ENCODE measurements at regions not wholly inside any gene's neighbourhood (a gene's known extent, or its start where the extent isn't known, plus 50 kb on each side); places are given as distances from the start of the nearest gene placed in this dataset.

DNA sequence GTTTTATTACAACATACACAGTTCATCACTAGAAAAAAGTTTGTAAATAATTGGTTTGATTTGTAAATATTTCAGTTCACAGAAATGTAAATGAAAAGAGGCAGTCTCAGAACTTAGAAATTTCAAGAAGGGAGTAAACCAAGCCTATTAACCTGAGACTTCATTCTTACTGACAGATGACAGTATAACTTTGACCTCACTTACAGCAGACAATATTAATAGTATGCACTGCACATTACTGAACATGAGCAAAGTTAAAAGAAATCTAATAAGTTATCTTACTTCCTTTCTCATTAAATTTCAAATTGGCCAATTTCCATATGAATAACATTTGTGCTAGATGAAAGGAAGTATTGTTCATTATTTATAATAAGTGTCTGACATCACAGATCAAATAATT is 235.8 kb downstream of the SLC6A15 start:
- DNase-seq (ENCODE audit: low spot score), result no peak

GRCh38 chr12:84661786-84662185 is 250.8 kb downstream of the SLC6A15 start:
- DNase-seq (ENCODE audit: low spot score), result no peak

DNA sequence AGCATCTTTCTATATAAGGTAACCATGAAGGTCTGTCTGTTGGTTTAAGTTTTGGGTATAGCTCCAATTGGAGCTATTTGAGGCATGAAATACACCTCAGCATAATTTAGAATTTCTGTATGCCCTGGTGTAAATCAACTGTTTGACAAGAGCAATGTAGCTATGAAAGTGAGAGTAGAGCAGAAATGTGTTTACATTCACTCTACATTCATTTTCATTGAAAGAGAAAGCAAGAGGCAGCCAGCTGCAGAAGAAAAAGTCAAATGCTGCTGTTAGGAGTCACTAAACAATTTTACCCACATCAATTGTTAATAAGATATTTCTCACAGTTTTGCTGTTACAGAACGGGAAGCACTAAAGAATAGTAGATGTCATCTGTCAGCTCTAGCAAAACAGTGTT is 252.5 kb downstream of the SLC6A15 start:
- DNase-seq (ENCODE audit: low spot score), result no peak

DNA sequence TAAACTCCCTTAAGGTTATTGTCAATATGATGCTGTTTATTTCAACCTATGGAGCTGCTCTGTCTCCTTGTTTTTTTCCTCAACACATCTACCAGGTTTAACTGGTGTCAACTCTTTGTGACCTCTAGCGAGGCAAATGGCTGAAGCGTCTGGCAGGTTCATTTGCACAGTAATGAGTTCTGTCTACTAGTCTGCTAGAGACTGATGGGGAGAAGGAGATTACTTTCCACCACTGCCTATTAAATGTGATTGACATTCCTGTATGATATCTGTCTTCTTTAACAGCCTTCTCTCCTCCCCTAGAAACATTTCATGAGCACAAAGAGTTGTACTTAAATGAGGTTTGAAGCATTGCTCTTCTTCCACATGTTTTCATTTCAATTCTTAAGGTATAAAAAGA is 253.7 kb downstream of the SLC6A15 start:
- no peak for DNase-seq (ENCODE audit: low spot score)

GRCh38 chr12:84656705-84657104 is 255.9 kb downstream of the SLC6A15 start:
- no peak for DNase-seq (ENCODE audit: low spot score)

GRCh38 chr12:84653482-84653881 is 259.1 kb downstream of the SLC6A15 start:
- DNase-seq (ENCODE audit: low spot score), result no peak

DNA sequence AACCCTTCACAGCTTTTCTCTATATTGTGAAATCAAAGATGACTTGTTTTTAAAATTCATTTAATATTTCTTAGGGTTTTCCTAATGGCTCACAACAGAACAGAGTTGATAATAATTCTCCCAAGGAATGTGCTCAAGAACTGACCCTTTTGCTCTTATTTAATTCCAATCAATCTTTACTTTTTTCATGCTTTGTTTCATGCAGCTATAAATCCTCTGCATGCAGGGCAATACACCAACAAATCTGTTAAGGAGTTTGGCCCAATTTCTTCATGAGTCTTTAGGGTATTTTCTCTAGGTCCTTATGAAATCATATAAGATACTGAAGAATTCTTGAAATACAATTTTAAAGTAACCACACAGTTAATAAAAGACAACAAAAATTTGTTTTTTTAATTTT is 264.2 kb downstream of the SLC6A15 start:
- DNase-seq (ENCODE audit: low spot score), result no peak

GRCh38 chr12:84644908-84645307 is 267.7 kb downstream of the SLC6A15 start:
- DNase-seq (ENCODE audit: low spot score), result no peak

DNA sequence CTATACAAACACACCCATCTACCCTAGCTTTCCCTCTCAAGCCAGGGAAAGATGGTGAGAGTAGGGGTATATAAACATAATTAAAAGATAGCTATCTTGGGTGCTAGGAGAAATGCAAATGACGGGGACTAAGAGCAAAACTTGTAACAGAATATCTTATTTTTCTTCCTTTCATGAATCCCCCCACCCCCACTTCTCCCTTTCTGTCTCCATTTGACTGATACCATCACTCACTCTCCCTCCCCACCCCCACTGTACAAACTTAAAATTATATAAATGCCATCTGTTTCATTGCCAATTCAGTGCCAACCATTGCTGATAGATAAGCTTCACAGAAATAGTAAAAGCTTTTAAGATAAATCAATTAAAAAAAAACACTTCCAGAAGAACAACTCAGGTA is 268.6 kb downstream of the SLC6A15 start:
- DNase-seq (ENCODE audit: low spot score), result no peak

DNA sequence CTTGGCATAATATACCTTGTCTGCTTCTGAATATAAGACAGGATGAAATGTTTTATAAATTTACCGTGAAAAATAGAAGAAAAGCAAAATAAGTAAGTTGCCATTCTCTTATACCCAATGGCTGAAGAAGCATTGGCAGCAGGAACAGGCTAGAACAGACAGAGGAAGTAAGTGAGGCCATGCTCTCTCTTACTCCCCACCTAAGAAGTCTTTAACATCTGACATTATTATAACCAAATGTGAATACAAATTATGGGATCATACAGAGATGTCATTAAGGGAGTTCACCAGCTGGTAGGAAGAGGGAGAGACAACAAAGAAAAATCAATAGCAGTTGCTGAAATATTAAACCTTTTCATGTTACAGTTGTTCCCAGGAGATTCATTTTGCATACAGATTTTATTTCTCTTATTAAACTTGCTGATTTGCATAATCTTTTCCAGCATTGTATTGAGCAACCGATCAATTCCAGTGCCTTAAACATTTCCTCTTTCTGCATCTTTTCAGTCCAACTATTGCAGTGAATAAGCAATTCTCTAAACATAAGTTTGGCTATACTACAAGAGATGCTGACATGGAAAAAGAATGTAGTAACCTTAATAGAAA is 270.6 kb downstream of the SLC6A15 start:
- DNase-seq (ENCODE audit: low spot score), result no peak

DNA sequence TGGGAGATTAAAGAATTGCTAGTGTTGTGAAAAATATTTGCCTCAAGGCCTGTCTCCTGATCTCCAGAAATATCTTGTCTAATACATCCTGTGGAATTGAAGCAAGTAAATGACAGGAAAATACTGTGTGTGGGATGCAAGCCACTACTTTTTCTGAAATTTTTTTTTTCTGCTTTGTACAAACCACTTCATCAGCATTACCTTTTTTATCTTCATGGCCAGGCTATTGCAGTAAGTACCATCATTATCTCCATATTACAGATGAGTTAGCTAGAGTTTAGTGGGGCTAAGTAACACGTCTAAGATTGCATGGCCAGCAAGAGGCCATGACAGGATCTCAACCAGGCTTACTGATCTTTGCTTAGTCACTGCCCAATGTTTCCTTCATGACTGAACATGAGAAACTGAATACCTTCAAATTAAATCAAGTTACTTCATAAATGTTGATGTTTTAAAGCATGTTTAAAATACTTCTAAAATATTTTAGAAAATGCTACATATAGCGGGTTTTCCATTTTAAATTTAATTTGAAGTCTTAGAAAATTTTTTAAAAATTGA is 273.7 kb downstream of the SLC6A15 start:
- DNase-seq (ENCODE audit: low spot score), result no peak

DNA sequence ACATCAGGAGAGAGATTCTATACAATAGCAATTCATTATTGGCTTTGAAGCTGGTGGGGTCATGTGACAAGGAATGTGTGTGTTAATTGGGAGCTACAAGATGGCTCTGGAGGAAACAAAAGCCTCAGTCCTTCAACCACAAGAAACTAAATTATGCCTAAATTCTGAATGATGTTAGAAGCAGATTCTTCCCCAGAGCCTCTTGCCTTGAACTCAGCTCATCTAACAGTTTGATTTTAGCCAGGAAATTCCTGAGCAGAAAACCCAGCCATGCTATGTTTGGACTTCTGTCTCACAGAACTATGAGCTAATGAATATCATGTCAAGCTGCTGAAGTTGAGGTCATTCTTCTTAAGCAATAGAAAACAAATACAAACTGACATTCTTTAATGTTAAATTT is 274.7 kb downstream of the SLC6A15 start:
- no peak for DNase-seq (ENCODE audit: low spot score)

GRCh38 chr12:84636801-84637290 is 275.8 kb downstream of the SLC6A15 start:
- no peak for DNase-seq (ENCODE audit: low spot score)

DNA sequence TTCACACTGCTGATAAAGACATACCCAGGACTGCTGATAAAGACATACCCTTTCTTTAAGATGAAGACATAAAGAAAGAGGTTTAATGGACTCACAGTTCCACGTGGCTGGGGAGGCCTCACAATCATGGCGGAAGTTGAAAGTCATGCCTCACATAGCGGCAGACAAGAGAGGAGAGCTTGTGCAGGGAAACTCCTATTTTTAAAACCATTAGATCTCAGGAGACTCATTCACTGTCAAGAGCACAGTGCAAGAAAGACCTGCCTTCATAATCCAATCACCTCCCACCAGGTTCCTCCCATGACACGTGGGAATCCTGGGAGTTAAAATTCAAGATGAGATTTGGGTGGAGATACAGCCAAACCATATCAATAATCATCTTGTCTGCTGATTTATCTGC is 278.1 kb downstream of the SLC6A15 start:
- no peak for DNase-seq (ENCODE audit: low spot score)

GRCh38 chr12:84632556-84632955 is 280.0 kb downstream of the SLC6A15 start:
- DNase-seq (ENCODE audit: low spot score), result no peak

DNA sequence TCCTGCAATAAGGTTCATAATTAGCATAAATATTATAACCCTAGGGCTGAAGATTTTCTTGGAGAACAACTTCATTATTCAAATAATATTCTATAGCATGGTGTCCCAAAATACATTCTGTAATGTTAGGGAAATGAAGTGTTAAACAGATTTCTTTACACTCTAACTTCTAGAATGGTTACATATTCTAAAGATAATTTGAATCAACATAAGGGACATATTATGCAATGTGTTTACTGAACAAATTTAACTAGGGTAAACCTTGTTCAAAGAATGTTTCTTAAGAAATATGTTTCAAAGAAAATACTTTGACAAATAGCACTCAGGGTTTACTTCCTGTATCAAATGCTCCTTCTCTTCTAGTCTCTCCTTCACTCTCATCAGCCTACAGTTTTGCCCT is 281.6 kb downstream of the SLC6A15 start:
- DNase-seq (ENCODE audit: low spot score), result no peak

DNA sequence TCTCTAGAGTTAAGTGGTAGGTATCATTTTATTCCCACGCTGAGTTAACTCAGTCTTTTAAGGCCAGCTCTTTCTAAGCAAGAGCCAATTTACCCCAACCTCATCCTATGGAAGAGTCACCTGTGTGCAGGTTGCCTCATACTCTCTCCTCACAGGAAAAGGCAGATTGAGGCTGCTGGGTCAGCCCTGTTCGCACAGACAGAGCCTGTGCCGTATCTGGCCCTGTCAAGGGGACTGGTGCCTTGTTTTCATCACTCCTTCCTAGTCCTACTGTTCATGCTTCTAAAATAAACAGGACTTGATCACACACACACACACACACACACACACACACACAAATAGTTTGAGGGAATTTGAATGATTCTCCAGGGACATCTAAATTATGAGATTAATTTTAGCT is 285.0 kb downstream of the SLC6A15 start:
- DNase-seq (ENCODE audit: low spot score), result no peak

DNA sequence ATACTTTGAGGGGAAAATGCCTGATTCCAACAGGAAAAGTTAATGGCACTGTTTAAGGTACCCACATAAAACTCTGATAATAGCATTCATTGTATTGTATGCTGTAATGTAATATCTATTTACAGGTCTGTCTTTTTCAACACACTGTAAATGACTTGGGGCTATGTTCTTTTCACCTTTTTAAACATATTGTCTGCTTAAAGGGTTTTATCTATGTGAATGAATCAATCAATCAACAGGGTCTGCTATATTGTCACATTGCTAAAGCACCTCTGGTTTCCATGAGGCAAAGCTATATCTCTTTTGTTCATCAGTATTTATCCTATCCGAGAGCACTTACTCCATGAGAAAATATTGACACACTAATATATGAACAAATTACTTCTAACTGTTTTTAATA is 288.0 kb downstream of the SLC6A15 start:
- no peak for DNase-seq (ENCODE audit: low spot score)

- no peak for DNase-seq (ENCODE audit: low spot score)
Measured at GRCh38 chr12:84619053-84619571, 293.5 kb downstream of the SLC6A15 start.

DNA sequence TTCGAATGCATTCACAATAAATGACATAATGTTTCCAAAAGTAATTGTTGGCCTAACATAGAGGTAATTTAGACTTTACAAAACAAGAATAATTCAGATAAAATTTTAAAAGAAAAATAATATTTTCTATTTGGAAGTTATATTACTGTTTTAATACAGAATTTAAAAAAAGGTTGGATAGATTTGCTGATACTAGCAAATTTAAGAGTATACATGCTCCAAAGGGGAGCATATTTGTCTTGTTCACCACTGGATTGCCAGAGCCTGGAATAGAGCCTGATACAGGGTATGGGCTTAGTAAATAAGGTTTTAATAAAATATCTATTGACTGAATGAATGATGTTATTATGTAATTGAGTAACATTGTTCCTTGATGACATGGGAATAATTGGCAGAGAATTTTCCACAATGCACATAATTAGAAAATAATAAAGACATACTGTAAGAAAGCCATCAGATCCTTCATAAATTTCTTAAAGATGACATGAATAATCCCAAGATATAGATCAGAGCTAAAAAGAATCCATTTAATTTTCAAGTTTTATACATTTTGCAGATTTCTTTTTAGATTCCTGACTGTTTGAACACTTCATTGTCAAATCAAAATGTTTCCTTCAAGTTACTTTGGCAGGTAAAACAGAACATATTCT is 305.3 kb downstream of the SLC6A15 start:
- no peak for DNase-seq (ENCODE audit: low spot score)

GRCh38 chr12:84605983-84606382 is 306.6 kb downstream of the SLC6A15 start:
- DNase-seq (ENCODE audit: low spot score), result no peak

DNA sequence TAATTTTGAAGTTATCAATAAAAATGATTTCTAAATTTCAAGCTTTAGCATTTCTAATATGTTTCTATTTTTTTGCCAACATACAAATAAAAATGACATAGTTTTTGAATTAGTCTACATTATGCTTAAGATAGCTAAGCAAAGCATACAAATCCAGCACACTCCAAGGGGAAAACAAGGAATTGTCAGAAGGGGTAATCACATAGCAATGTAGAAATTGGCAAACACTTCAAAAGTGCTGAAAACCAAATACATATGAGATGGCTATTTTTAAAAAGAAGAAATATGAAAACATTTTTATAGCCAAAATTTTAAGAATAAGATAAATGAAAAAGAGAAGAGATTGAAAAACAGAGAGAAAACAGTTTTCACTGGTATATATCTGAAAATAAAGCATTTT is 308.0 kb downstream of the SLC6A15 start:
- DNase-seq (ENCODE audit: low spot score), result no peak

DNA sequence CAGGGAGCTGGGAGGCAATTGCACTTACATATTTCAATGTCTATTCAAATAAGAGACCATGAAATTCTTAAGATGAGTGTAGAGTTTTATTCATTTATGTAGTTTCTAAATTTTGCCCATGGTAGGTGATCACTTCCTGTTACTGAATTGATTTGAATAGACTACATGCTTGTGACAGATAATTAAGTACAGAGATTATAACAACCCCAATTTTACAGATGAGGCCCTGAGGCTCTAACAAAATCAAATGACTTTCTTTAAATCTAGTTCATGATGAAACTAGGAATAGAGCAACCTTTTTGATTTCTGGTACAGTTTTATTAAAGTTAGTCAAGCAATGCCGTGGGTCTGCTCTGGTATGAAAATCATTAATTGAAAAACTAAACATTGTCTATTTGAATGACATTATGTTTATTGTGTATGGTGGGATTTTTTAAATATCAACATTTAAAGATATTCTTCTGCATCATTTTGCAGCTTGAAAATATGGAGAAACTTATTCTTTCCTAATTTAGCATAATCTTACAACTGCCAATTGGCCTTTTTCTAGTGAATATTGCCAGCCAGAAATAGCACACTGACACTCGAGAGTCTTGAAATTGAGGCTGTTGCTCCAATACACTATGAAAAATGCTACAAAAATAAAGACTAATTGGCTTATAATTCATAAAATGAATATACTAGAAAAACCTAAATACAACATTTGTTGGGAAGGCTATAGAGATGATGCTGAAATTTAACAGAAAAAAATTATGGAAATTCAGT is 308.9 kb downstream of the SLC6A15 start:
- no peak for DNase-seq (ENCODE audit: low spot score)
